SK-N-SH (cell line): ENCODE measurements at regions not wholly inside any gene's neighbourhood (a gene's known extent, or its start where the extent isn't known, plus 50 kb on each side); places are given as distances from the start of the nearest gene placed in this dataset.

ENCODE experiments used
- CTCF ChIA-PET: fragments of 300-600, 350-600 bp; formaldehyde crosslinking; extraction: SDS; loops from one replicate; lab custom pipeline; 2021; lab: Yijun Ruan, JAX
- POLR2A ChIA-PET: fragments of 350-600 bp; sonication (Branson Sonifier 250); formaldehyde crosslinking; extraction: SDS; loops from one replicate; lab custom pipeline; 2020; ENCODE audit warnings: antibody characterized with exemption, inconsistent platforms; lab: Yijun Ruan, JAX
- DNase-seq: peaks from one replicate; pipeline ENCODE4 v3.0.0; 2012
- H2AFZ ChIP-seq: fragments of 200-600 bp; sonication (generic); 2 replicates; pipeline ENCODE4 v1.8.1; 2016; ENCODE audit warnings: antibody characterized with exemption, mild to moderate bottlenecking, low read depth
- H3F3A ChIP-seq: fragments of 200-600 bp; sonication (generic); replicated peaks from 2 replicates; pipeline ENCODE3; 2016; ENCODE audit warnings: antibody characterized with exemption, mild to moderate bottlenecking; ENCODE audit not compliant: insufficient read depth
- H3K27ac ChIP-seq, 2 experiments: fragments of 200-500 bp in 1 of 2; fragments of 200-600 bp in 1 of 2; sonication (Bioruptor generic) in 1 of 2; sonication (generic), shearing (Covaris generic) in 1 of 2; 2 replicates each; pipeline versions ENCODE4 v1.5.1 to v1.6.1; 2014 to 2016; ENCODE audit warnings: low read depth in 2 of 2, inconsistent platforms in 1 of 2, low read length in 1 of 2, mild to moderate bottlenecking in 1 of 2, mixed read lengths in 1 of 2
- H3K27me3 ChIP-seq: fragments of 200-600 bp; sonication (generic), shearing (Covaris generic); 2 replicates; pipeline ENCODE4 v1.6.1; 2016; ENCODE audit warnings: mixed run types; ENCODE audit not compliant: insufficient read depth
- H3K36me3 ChIP-seq, 2 experiments: fragments of 200-500 bp in 1 of 2; fragments of 200-600 bp in 1 of 2; sonication (Bioruptor generic) in 1 of 2; sonication (generic) in 1 of 2; replicated peaks in 1 of 2; 2 replicates each; pipeline versions ENCODE3 to v1.5.1; 2014 to 2016; ENCODE audit warnings: low read length in 1 of 2, mild to moderate bottlenecking in 1 of 2; ENCODE audit not compliant: insufficient read depth in 2 of 2, control insufficient read depth in 1 of 2
- H3K4me1 ChIP-seq, 2 experiments: fragments of 200-500 bp in 1 of 2; fragments of 200-600 bp in 1 of 2; sonication (Bioruptor generic) in 1 of 2; sonication (generic), shearing (Covaris generic) in 1 of 2; 2 replicates each; pipeline versions ENCODE4 v1.5.1 to v1.6.1; 2014 to 2016; ENCODE audit warnings: low read depth in 1 of 2, low read length in 1 of 2, mixed run types in 1 of 2; ENCODE audit not compliant: insufficient read depth in 2 of 2, control insufficient read depth in 1 of 2
- H3K4me2 ChIP-seq: fragments of 200-600 bp; sonication (generic), shearing (Covaris generic); 2 replicates; pipeline ENCODE4 v1.6.1; 2017; ENCODE audit warnings: mixed run types
- H3K4me3 ChIP-seq, 2 experiments: fragments of 200-500 bp in 1 of 2; fragments of 200-600 bp in 1 of 2; sonication (Bioruptor generic) in 1 of 2; sonication (generic), shearing (Covaris generic) in 1 of 2; 2 replicates each; pipeline versions ENCODE4 v1.5.1 to v1.8.1; 2014 to 2016; ENCODE audit warnings: low read depth in 2 of 2, inconsistent platforms in 1 of 2, low read length in 1 of 2, mild to moderate bottlenecking in 1 of 2, mixed read lengths in 1 of 2, moderate library complexity in 1 of 2
- H3K79me2 ChIP-seq: fragments of 200-600 bp; sonication (generic); 2 replicates; pipeline ENCODE4 v1.8.1; 2017; ENCODE audit warnings: mild to moderate bottlenecking; ENCODE audit not compliant: insufficient read depth
- H3K9ac ChIP-seq: fragments of 200-600 bp; sonication (generic); 2 replicates; pipeline ENCODE4 v1.6.1; 2017; ENCODE audit warnings: mixed run types
- H3K9me2 ChIP-seq: fragments of 200-600 bp; sonication (generic); 2 replicates; pipeline ENCODE4 v1.6.1; 2017; ENCODE audit warnings: mixed run types
- H3K9me3 ChIP-seq: fragments of 200-600 bp; sonication (generic); 2 replicates; pipeline ENCODE4 v1.6.1; 2017; ENCODE audit warnings: mixed run types, mild to moderate bottlenecking, moderate library complexity
- H4K20me1 ChIP-seq: fragments of 200-600 bp; sonication (generic); 2 replicates; pipeline ENCODE4 v1.6.1; 2017; ENCODE audit warnings: mild to moderate bottlenecking, mixed run types; ENCODE audit not compliant: insufficient read depth
- CHD2 ChIP-seq: fragments of 150-350 bp; IDR thresholded peaks from 2 replicates; pipeline ENCODE4 v1.6.1; 2018; ENCODE audit warnings: low read length; ENCODE audit not compliant: partially characterized antibody
- CTCF ChIP-seq: fragments of 200-600 bp; sonication (generic); IDR thresholded peaks from 2 replicates; pipeline ENCODE4 v1.6.1; 2017; ENCODE audit warnings: antibody characterized with exemption, mild to moderate bottlenecking, moderate library complexity
- ELF1 ChIP-seq: IDR thresholded peaks from 2 replicates; pipeline ENCODE4 v1.4.0; 2012
- EP300 ChIP-seq, 2 experiments: IDR thresholded peaks; 2 replicates each; pipeline versions ENCODE4 v1.4.0 to v1.6.1; 2012; ENCODE audit warnings: borderline replicate concordance in 1 of 2, low read depth in 1 of 2, low read length in 1 of 2
- EZH2phosphoT487 ChIP-seq: fragments of 200-600 bp; sonication (generic); IDR thresholded peaks from 2 replicates; pipeline ENCODE4 v1.6.1; 2017; ENCODE audit warnings: low read depth, mixed run types, mild to moderate bottlenecking, antibody characterized with exemption, moderate library complexity, borderline replicate concordance
- FOSL2 ChIP-seq: IDR thresholded peaks from 2 replicates; pipeline ENCODE4 v1.4.0; 2012; ENCODE audit warnings: low read depth, mild to moderate bottlenecking, moderate library complexity, borderline replicate concordance
- FOXJ3 ChIP-seq: sonication (generic); formaldehyde crosslinking; IDR thresholded peaks from 2 replicates; pipeline ENCODE4 v1.5.1; 2020; ENCODE audit warnings: mild to moderate bottlenecking, missing genetic modification reagents
- GATA2 ChIP-seq: sonication (generic); formaldehyde crosslinking; IDR thresholded peaks from 2 replicates; pipeline ENCODE4 v1.5.0; 2020; ENCODE audit warnings: mild to moderate bottlenecking, missing genetic modification reagents
- IRF3 ChIP-seq: fragments of 150-350 bp; IDR thresholded peaks from 2 replicates; pipeline ENCODE4 v1.6.1; 2016; ENCODE audit warnings: mild to moderate bottlenecking, low read depth, low read length
- MAX ChIP-seq: IDR thresholded peaks from 2 replicates; pipeline ENCODE4 v1.4.0; 2012; ENCODE audit warnings: low read depth
- MEF2A ChIP-seq: IDR thresholded peaks from 2 replicates; pipeline ENCODE4 v1.4.0; 2012; ENCODE audit warnings: low read depth, borderline replicate concordance
- MXI1 ChIP-seq: IDR thresholded peaks from 2 replicates; pipeline ENCODE4 v1.6.1; 2012; ENCODE audit warnings: mild to moderate bottlenecking, low read depth, low read length, improper control_type of control experiment
- PBX3 ChIP-seq: IDR thresholded peaks from 2 replicates; pipeline ENCODE4; 2012
- POLR2AphosphoS5 ChIP-seq: IDR thresholded peaks from 2 replicates; pipeline ENCODE4 v1.6.1; 2012; ENCODE audit warnings: low read depth, low read length
- RAD21 ChIP-seq: IDR thresholded peaks from 2 replicates; pipeline ENCODE4 v1.6.1; 2012; ENCODE audit warnings: mild to moderate bottlenecking, low read length
- REST ChIP-seq: IDR thresholded peaks from 2 replicates; pipeline ENCODE4 v1.6.1; 2012; ENCODE audit warnings: mild to moderate bottlenecking, low read depth, low read length, moderate library complexity
- SIN3A ChIP-seq: IDR thresholded peaks from 2 replicates; pipeline ENCODE4 v1.6.1; 2012; ENCODE audit warnings: low read depth, mild to moderate bottlenecking, low read length, moderate library complexity, borderline replicate concordance
- SMC3 ChIP-seq: IDR thresholded peaks from 2 replicates; pipeline ENCODE4 v1.6.1; 2012; ENCODE audit warnings: low read depth, low read length, improper control_type of control experiment
- TAF1 ChIP-seq: IDR thresholded peaks from 2 replicates; pipeline ENCODE4 v1.6.1; 2012; ENCODE audit warnings: low read depth, mild to moderate bottlenecking, low read length, moderate library complexity, borderline replicate concordance
- TCF12 ChIP-seq: IDR thresholded peaks from 2 replicates; pipeline ENCODE4 v1.4.0; 2012
- WGBS: methylation state at CpG from one replicate; pipeline ENCODE4 v1.1.6; 2017; ENCODE audit warnings: low lambda C conversion rate; 5-methylcytosine and 5-hydroxymethylcytosine counted together

- Histone ChIP-seq H3K27ac (no peak overlapping the region), H3K9ac (no peak overlapping the region), H3K4me3 (no peak overlapping the region)
- DNase-seq = no peak
- TF ChIP-seq SMC3 = no peak
- no peak for TF ChIP-seq TAF1
- no peak for TF ChIP-seq MAX
- no peak for TF ChIP-seq IRF3
- TF ChIP-seq CHD2 = no peak
- no peak for TF ChIP-seq REST
- TF ChIP-seq MEF2A = no peak
- TF ChIP-seq MXI1 = no peak
- no peak for TF ChIP-seq SIN3A
- no peak for TF ChIP-seq EP300 (IDR thresholded peaks at IDR 0.05; ENCODE audit: borderline replicate concordance in 1 of 2, low read depth in 1 of 2, low read length in 1 of 2)
- no peak for TF ChIP-seq CTCF
- TF ChIP-seq FOXJ3 (CRISPR knock-in tag) = no peak
- TF ChIP-seq TCF12 = no peak
- no peak for TF ChIP-seq EZH2phosphoT487
- TF ChIP-seq RAD21 = no peak
- TF ChIP-seq GATA2 (CRISPR knock-in tag) = no peak
- no peak for TF ChIP-seq POLR2AphosphoS5
- TF ChIP-seq ELF1 = no peak
- TF ChIP-seq PBX3 = no peak
- no peak for TF ChIP-seq FOSL2
- TF ChIP-seq, all 33 proteins: peak for 0
- Histone ChIP-seq H3K4me1 (no peaks in the 10 kb centered on the region), H3K27me3 (no peaks in the 10 kb centered on the region), H3K4me2 (no peak overlapping the region), H3K36me3 (no peaks in the 10 kb centered on the region), H3F3A (no peaks in the 10 kb centered on the region), H3K79me2 (no peaks in the 10 kb centered on the region), H2AFZ (no peak overlapping the region), H3K9me2 (no peaks in the 10 kb centered on the region), H4K20me1 (no peaks in the 10 kb centered on the region), H3K9me3 (no peaks in the 10 kb centered on the region)
- POLR2A ChIA-PET = no interaction called here
- CTCF ChIA-PET = no interaction called here
- 32% methylated on average over 9 of the region's 11 CpGs for WGBS
These were observed 455.6 kb downstream of the TMA16 start for GRCh38 chr4:163949976-163950601.
